ENCODE measurements at regions not wholly inside any gene's neighbourhood (a gene's known extent, or its start where the extent isn't known, plus 50 kb on each side); places are given as distances from the start of the nearest gene placed in this dataset.

GRCh38 chr3:165389653-165390052, 193.5 kb upstream of the SLITRK3 start (continued):
- no peak for TF ChIP-seq BRF2 (IDR thresholded peaks at IDR 0.05; ENCODE audit: borderline replicate concordance, insufficient read depth, insufficient read length)
- no peak for TF ChIP-seq HDAC8 (tag; IDR thresholded peaks at IDR 0.05)
- no peak for TF ChIP-seq ARID3A (IDR thresholded peaks at IDR 0.05; ENCODE audit: borderline replicate concordance, low read depth, low read length)
- no peak for TF ChIP-seq ZNF197 (CRISPR knock-in tag; IDR thresholded peaks at IDR 0.05; ENCODE audit: low read depth)
- TF ChIP-seq NR0B1 (IDR thresholded peaks at IDR 0.05; ENCODE audit: partially characterized antibody): no peak
- TF ChIP-seq U2AF1 (optimal IDR thresholded peaks at IDR 0.05; ENCODE audit: low read depth, low read length): no peak
- TF ChIP-seq FIP1L1 (IDR thresholded peaks at IDR 0.05; ENCODE audit: low read depth, low read length, poor library complexity, severe bottlenecking): no peak
- no peak for TF ChIP-seq SIN3A (IDR thresholded peaks at IDR 0.05; ENCODE audit: borderline replicate concordance in 2 of 2, control insufficient read depth in 1 of 2, low read depth in 2 of 2, low read length in 2 of 2)
- TF ChIP-seq ZBTB11 (CRISPR knock-in tag; IDR thresholded peaks at IDR 0.05): no peak
- no peak for TF ChIP-seq SMARCA4 (IDR thresholded peaks at IDR 0.05)
- no peak for TF ChIP-seq ZNF140 (CRISPR knock-in tag; IDR thresholded peaks at IDR 0.05)
- TF ChIP-seq STAG1 (CRISPR knock-in tag; IDR thresholded peaks at IDR 0.05; ENCODE audit: borderline replicate concordance): no peak
- TF ChIP-seq SREBF2 (CRISPR knock-in tag; IDR thresholded peaks at IDR 0.05): no peak
